ENCODE measurements at regions not wholly inside any gene's neighbourhood (a gene's known extent, or its start where the extent isn't known, plus 50 kb on each side); places are given as distances from the start of the nearest gene placed in this dataset.

- TF ChIP-seq CTCF (IDR thresholded peaks at IDR 0.05; ENCODE audit: insufficient read depth, low read length, missing control alignments) = no peak
- no peak overlapping the region for H3K4me3 ChIP-seq (ENCODE audit: low read depth, low read length)
- ChIA-PET CTCF (interaction anchor here (29.8 kb wide), 1 partner anchor 38 kb away, joined by 683 read pairs; no protein-coding TSS in a partner anchor), POLR2A (no interaction called here)
- no peak for DNase-seq (ENCODE audit: low read depth, low spot score)
Measured at GRCh38 chr20:39089797-39090196, 127.7 kb downstream of the DHX35 start.

Measured in AG04449 (cell line).